CD4-positive, alpha-beta T cell treated with Interleukin-1 beta for 1 hour (primary cell): ENCODE measurements at regions not wholly inside any gene's neighbourhood (a gene's known extent, or its start where the extent isn't known, plus 50 kb on each side); places are given as distances from the start of the nearest gene placed in this dataset.
"Not testable (repeated sequence)": the region's sequence is repeated elsewhere in the genome, so short reads cannot be mapped to it uniquely, and the experiment has no call there.

Source experiments
- DNase-seq, 2 donors: peaks; one replicate each; pipeline ENCODE4 v3.0.0-alpha.2; 2020 to 2022

DNA sequence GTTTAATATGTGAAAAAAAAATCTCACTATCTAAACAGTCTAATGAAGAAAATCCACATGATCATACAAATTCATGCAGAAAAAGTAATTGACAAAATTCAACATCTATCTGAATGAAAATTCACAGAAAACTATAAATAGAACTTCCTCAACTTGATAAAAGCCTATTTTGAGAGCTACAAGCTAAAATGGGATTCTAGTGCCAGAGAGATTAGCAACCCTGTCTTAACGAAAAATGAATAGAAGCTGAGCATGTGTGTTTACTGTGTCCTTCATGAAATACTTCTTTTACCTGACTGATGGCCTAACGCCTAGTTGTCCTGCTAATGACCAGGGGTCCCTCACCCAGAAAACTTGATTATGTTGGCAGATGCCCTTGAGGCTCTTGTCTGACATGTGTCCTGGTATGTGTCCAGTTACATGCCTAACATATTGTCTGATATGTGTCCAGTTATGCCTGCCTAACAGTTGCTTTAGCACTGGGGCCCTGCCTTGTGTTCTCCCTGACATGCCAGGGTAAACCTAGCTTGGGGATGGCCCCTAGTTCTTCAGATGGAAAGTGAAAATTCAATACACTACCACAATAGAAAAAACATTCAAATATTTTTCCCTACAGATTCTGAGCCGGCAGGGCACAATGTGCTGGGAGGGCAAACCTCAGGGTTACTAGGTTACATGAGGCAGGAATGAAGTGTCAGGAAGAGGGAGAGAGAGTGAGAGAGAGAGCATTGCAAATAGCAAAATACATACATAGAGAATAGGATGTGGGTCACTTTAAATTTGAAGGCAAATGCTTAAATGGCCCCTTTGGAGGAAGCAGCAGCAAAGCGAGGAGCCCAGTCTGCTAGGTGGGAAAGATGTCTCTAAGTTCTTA is 834.0 kb downstream of the CDH11 start:
- DNase-seq = no peak

DNA sequence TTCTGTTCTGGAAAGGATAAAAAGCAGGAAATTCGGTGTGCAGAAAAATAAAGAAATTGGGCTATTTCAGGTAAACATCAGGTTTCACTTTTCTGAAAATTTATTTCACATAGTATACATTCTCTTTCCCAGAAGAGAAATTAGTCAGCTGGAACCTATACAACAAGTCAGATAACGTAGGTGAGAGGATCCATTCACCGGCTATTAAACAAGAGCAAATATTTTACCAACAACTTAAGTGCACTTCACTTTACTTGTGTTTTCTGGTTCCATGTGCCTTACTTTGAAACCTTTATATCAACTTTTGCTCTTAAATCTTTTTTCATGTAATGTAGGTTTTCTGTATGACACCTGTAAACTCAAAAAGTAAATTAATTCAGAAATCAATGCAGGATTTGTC is 839.7 kb downstream of the CDH11 start:
- no peak for DNase-seq

DNA sequence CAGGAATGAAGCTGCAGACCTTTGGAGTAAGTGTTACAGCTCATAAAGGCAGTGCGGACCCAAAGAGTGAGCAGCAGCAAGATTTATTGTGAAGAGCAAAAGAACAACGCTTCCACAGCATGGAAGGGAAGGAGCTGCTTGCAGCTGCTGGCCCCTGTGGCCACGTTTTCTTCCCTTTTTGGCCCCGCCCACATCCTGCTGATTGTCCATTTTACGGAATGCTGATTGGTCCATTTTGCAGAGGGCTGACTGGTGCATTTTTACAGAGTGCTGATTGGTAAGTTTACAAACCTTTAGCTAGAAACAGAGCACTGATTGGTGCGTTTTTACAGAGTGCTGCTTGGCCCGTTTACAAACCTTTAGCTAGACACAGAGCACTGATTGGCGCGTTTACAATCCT is 841.5 kb downstream of the CDH11 start:
- no peak for DNase-seq

DNA sequence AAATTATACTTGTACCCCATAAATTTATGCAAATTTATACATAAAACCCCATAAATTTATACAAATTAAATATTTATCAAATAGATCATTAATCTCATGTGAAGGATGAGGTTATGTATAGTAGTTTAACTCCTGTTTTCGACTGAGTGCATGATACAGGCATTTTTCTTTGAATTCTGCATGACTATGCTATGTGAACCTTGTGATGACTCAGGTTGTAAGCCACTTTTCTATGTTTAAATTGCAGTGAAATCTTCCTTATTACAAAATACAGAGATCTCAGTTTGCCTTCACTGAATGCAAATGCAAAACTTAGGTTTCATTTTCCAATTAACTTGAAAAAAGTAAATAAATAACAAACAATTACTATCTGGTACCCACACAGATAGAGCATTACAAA is 843.7 kb downstream of the CDH11 start:
- no peak for DNase-seq

DNA sequence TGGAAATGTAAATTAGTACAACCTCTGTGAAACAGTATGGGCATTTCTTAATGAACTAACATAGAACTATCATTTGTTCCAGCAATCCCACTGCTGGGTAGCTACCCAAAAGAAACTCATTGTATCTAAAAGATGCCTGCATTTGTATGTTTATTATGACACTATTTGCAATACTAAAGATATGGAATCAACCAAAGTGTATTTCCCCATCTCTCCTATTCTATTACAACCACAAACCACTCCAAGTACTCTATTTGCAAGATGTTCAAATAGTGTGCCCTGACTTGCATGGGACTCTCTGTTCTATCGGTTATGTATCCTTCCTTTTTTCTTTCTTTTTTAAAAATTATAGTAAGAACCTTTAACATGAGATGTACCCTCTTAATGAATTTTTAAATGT is 845.2 kb downstream of the CDH11 start:
- DNase-seq = no peak

DNA sequence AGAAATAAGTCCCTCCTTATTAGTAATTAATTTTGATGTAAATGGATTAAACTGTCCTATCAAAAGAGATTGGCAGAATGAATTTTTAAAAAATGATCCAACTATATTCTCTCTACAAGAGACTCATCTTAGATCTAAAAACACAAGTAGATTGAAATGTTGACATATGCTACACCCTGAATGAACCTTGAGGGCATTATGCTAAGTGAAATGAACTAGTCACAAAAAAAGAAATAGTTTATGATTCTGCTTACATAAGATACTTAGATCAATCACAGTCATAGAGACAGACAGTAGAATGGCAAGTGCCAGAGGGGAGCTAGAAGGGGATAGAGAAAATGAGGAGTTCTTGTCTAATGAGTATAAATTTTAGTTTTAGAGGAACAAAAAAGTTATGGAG is 849.8 kb downstream of the CDH11 start:
- no peak for DNase-seq

DNA sequence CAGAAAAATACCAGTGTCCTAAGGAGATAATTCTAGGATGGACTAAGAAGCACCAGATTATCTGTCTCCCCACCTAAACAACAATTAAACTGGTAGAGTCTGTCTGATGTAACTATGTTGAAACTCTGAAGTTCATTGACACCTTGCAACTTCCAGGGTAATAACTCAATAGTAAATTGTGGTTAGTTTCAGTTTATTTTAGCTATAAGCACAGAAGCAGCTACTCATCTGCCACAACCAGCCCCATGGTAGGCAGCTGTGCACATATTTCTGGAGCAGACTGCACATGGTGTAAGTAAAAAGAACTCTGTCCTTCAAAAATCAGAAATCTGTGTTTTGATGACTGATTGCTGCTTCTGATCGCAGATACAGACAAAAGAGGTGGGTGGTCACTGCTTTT is 852.1 kb downstream of the CDH11 start:
- no peak for DNase-seq

DNA sequence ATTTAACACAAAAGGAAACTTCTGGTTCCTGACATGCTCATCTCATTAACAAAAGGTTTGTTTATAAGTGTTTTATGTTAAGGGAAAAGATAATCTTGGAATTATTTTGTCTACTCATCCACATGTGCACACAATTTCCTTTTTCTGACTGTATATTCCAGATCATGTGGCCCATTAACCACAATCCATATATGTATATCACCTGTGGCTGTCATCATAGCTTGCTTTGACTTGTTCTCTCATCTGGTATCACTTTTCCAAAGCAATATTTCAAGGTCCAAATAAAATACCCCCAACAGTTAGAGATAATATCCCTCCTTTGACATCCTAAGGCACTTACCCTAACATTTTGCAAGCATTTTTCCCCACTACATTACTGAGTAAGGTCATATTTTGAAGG is 856.1 kb downstream of the CDH11 start:
- DNase-seq = no peak

DNA sequence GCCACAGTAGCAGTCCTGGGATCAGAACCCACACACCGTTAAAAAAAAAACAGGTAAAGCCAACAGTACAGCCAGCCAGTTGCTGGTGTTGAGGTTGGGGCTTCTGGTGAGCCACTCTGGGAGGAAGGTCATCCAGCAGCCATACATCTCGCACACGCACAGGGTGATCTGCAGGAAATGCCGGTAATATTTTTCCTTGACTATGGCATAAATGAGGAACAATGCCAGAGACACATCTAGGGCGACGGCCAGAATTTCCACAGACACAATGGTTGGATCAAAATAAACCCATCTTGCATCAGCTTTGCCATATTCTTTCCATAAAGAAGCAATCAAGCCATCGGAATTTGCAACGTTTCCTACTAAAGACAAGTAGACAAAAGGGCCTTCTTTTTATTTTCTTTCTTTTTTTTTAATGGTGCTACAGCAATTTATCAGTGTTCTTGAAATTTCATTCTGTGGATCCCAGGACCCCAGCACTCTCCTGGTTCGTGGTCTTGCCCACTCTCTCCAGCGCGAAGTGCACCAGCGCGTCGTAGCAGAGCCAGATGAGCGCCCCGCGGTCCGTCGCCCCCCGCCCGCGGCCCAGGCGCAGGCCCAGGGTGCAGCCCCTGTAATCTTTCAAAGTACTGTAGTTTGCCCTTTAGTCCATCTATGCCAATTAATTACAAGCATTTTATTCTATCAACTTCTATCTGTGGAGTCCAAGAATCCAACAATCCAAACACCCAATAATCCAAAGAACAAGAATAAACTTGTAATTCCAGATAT is 861.0 kb downstream of the CDH11 start:
- not testable (repeated sequence) for DNase-seq

DNA sequence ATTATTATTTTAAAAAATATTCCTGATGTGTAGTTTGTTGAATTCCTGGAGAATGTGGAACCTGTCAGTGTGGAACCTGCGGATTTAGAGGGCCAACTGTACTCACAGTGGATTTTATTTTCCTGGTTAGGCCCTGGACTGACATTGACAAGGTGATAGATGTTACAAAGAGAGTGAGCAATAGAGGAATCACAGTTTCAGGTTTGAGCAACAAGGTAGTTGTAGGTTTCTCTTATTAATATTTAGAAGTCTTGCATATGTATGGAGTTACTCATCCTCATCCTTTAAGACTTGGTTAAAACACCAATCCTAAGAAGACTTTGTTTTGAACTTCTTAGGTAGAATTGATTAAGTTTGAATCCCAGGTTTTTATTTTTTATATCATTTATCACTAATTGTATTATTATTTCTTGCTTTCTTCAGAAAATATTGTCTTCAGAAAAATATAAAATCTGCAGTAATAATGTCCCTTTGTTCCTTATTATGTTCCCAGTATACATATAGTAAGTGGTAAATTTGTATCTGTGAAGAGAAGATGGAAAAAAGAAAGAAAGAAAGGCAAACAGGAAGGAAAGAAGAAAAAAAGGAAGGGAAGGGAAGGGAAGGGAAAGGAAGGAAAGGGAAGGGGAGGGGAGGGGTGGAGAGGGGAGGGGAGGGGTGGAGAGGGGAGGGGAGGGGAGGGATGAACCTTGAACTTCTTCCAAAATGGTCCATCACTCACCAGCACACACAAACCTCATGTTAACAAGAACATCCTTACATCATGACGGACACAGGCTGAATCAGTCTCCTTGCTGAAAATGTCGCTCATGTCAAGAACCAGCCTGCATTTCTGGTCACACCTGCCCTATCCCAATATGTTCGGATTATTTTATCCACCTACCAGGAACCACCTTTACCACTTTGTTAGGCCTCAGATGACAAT is 867.2 kb downstream of the CDH11 start:
- DNase-seq = no peak

DNA sequence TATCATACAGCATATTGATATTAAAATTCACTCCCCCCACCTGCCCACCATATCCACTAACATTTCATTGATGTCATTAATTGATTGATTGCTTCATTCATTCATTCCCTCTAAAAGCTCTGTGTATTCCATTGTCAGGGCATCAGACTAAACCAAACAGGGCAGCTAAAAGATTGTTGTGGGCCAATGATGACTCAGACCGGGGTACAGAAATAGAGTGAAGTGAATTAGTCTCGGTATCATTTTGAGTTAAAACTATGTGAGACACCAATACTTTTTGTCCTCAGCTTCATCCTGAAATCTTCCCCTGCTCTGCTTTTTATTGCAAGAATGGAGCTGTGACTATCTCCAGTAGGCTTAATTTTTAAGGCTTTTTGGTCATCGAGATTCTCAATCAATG is 868.3 kb downstream of the CDH11 start:
- no peak for DNase-seq

DNA sequence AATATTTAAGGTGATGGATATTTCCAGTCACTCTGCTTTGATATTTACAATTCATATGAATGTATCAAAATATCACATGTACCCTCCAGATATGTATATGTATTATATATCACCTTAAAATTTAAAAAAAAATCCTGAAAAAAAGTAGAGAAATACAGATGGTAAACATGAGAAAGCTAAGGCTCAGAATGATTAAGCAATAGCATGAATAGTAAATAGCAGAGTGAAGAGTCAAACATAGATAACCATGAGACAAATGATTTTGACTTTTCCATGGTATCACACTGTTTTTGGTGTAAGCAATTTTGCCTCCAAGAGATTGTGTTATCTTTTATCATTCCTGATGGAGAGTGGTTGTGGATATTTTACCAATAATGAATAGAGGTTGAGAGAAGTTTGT is 868.8 kb downstream of the CDH11 start:
- DNase-seq = no peak

DNA sequence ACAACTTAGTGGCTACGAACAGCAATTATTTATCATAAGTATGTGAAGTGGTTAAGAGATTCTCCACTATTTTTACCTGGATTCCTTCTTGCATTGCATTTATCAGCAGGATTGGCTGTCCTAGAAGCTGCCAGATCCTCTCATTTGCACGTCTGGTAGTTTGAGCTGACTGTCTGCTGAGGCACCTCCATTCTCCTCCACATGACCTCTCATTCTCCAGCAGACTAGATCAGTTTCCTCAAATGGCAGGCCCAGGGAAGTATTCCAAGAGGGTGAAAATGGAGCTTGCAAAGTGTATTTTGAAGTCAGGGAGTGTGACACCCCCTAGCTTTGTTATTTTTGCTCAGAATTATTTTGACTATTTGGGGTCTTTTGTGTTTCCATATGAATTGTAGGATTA is 870.1 kb downstream of the CDH11 start:
- no peak for DNase-seq

DNA sequence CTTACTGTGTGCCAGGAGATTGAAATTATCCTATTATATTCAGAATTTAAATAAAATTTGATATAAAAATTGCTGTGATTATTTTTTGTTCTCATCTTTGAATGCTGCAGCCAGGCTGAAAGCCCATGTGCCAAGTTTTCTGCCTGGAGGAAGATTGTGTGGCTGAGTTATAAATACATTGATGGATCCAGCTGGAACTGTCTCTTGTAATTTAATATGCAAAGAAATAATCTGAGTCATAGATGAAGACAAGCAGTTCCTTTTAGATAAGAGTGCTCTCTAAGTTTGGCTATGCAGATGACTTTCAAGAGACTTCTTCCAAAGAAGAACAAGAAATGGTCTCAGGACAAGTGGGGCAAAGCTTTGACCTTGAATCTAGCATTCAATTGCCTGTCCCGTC is 871.0 kb downstream of the CDH11 start:
- no peak for DNase-seq

DNA sequence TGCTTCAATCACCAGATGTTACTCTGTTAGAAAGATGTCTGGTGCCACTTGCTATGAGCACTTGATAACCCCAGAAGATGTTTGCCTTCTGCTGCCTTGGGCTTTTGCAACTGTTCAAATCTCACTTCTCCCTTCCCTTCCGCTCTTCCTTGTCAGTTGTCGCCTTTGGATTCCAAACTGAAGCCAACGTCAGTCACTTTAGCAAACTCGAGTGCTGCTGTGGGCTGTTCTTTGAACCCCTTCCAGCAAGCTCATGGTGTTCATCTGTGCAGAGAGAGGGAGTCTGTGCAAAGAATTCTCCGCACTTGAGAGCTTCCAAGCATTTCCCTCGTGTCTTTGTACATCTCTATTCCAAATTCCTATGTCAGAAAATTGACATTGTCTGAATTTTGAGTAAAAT is 879.4 kb downstream of the CDH11 start:
- DNase-seq = no peak

DNA sequence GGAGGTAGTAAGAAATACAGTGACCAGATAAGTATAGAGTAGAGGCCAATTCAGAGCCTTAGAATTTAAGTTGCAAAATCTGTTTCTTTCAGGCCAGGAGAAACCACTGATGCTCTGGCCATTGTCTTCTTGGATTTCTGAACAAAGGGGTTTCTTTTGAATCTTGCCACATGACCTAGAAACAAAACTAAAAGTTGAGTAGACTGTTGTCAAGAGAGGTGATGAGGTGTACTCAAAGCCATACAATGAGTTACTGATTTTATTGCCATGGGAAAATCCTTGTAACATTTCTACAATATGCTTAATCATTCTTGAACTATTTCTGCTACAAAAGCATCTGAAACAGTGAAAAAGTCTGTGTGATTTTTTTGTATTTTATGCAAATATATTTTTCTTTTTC is 881.3 kb downstream of the CDH11 start:
- DNase-seq = no peak

DNA sequence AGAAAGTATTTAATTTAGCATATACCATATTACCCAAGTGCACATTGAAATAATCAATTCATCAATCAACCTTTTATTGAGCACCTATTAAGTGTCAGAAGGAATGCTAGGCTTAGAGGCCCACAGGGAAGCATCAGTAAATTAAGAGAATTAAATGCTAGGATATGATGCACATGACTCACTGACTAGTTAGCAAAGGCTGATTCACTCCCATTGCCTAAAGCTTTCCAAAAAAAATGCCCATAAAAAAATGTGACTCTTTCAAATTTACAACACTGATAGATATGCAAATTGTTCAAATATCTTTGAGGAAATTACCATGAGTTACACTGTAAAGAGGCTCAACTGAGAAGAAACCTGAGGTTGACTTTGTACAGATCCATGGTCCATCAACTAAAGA is 883.3 kb downstream of the CDH11 start:
- no peak for DNase-seq

DNA sequence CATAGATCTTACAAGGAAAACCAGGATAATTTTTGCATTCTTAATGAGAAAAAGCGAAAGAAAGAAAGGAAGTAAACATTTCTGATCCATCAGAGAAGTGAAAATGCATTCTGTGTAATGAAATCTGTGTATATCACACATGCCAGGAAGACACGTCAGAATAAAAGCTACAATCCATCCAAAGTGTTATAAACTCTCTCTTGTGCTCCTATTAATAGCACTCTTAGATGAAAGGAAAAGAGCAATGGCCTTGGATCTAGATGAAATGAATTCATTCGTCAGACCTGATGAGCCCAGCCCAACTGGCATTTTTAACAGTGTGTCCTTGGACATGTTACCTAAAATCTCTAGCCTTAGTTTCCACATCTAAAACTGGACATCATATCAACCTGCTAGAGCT is 885.5 kb downstream of the CDH11 start:
- DNase-seq = no peak

DNA sequence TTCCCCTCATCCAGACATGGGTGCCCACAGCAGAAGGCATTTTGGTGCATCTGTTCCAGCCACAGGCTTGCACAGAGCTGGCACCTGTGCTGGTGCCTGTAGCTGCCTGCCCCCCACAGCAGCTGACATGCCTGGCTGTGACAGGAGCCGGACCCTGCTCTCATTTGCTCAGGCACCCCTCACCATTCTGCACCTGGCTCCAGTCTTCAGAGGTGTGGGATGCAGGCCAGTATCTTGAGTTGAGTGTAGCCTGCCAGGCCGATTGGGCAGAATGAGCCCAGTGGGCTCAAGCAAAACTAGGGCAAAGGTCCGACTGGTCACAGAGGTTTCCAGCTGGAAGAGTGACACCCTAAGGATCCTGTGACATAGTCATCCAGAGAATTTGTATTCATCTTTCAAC is 887.7 kb downstream of the CDH11 start:
- DNase-seq = no peak

DNA sequence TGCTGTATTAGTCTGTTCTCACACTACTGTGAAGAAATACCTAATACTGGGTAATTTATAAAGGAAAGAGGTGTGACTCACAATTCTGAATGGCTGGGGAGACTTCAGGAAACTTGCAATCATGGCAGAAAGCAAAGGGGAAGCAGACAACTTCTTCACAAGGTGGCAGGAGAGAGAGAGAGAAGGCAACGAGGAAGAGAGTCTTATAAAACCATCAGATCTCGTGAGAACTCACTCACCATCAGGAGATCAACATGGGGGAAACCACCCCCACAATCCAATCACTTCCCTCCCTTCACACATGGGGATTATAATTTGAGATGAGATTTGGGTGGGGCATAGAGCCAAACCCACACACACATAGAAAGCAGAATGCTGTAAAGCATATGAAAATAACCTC is 896.2 kb downstream of the CDH11 start:
- DNase-seq = no peak

DNA sequence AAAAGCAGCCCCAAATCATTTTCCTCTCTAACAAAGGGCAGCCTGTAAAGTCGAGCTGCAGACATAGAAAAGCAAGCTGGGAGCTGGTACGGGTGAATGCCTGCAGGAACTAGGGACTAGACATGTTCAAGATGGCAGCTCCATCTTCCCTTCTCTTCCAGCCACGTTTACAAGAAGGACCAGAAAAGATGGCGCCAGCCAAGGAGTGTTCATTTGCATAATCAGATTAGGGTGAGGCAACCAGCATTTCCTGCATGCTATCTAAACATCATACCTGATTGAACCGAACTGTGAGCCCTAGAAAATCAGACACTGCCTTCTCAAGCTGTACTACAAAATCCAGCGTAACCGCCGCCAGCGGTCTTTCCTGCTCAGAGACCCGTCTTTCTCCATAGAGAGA is 896.8 kb downstream of the CDH11 start:
- no peak for DNase-seq

DNA sequence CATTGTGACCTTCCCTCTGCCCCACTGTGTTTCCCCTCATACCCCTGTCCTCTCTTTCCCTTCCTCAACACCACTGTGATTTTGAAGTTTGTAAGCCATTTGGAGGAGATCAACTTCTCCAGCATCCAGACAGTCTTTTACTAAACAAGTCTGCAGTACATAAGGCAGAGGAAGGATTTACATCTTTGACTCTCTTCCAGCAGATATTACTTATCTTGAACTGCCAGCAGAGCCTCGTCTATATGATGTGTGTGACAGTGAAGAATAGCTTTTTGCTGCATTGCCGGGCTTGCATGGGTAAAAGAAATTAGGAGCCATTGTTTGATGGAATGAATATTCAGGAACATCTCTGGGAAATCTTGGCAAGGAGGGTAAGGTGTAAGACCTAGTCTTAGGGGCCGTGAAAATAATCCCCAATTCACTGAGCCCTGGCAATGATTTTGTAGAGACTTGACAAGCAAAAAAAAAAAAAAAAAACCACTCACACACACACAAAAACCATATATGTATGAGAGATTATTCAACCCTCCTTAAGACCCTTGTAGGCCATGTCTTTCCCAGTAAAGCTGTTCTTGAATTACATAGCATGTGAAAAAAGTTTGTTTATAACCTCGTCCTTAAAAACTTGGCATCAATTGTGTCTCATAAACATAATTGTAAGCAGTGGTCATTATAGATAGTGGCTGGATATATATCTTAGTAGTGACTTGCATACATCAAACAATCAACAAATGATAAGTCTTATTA is 903.9 kb downstream of the CDH11 start:
- no peak for DNase-seq

DNA sequence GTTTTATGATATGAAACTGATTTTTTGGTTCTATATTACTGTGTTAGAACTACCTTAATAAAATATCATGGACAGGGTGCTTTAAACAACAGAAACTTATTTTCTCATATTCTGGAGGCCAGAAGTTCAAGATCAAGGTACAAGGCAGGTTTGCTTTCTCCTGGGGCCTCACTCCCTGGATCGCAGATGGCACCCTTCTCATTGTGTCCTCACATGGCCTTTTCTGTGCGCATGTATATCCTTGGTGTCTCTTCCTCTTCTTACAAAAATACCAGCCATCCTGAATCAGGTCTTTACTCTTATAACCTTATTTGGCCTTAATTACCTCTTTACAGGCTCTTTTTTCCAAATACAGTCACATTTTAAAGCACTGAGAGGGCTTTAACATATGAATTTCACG is 906.1 kb downstream of the CDH11 start:
- DNase-seq = no peak
